ENCODE measurements at regions not wholly inside any gene's neighbourhood (a gene's known extent, or its start where the extent isn't known, plus 50 kb on each side); places are given as distances from the start of the nearest gene placed in this dataset.
A peak's percentile ranks its signal among the peaks of the same experiment; 100 is the strongest.

DNA sequence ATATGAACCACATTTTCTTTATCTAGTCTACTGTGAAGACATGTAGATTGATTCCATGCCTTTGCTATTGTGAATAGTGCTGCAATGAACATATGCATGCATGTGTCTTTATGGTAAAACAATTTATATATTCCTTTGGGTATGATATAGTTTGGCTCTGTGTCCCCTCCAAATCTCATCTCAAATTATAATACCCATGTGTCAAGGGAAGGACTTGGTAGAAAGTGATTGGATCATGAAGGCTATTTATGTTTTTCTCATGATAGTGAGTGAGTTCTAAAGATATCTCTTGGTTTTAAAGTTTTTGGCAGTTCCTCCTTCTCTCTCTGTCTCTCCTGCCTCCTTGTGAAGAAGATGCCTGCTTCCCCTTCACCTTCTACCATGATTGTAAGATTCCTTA, 248.7 kb downstream of the GPR37 start:
- H3K27ac ChIP-seq, result no peak overlapping the region

DNA sequence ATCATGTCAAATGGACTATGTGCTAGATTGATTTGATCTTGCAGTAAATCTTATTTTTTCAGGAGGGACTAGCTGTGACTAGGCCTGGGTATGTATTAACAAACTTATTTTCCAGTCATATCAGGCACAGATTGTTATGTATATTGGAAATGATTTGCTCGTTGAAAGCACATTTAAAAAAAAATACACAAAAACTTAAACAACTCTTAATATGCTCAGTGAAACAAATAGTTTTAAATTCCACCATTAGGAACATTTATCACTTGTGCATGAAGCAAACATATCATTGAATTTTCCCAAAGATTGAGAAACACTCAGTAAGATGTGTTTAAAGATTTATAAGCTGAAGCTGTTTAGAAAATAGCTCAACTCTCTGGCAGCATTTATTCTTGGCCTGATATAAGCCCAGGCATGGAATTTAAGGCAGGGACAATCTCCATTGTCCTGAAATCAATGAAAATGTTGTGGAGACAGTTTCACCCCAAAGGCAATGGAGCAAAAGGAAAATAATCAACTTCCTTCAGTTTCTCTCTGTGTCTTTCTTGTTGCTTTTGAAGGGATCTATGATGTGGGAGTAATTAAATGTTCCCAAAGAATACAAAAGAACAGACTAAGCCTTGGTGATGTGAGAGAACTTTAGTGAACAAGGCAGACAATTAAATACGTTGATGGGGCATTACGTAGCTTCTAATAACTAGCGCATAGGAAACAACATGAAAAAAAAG, 250.3 kb downstream of the GPR37 start:
- no peak for DNase-seq (ENCODE audit: low read depth, low spot score)
- H3K27ac ChIP-seq, result no peak overlapping the region

More for the DNA sequence above, 248.7 kb downstream of the GPR37 start:
- no peak for DNase-seq (ENCODE audit: low read depth, low spot score)

DNA sequence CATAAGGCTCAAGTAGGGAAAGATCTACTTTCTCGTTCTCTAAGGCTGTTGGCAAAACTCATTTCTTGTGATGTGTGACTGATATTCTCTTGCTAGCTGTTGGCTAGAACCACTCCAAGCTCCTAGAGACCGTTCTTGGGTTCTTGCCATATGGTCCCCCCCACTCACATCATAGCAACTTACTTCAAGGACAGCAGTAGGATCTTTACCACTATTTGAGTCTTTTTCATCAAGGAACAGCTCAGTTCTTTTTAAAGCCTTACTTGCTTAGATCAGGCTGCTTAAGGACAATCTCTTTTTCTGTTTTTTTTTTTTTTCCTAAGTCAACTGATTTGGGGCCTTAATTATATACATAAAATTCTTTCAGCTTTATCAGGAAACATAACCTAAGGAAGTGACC, 251.1 kb downstream of the GPR37 start:
- no peak overlapping the region for H3K27ac ChIP-seq
- no peak for DNase-seq (ENCODE audit: low read depth, low spot score)

DNA sequence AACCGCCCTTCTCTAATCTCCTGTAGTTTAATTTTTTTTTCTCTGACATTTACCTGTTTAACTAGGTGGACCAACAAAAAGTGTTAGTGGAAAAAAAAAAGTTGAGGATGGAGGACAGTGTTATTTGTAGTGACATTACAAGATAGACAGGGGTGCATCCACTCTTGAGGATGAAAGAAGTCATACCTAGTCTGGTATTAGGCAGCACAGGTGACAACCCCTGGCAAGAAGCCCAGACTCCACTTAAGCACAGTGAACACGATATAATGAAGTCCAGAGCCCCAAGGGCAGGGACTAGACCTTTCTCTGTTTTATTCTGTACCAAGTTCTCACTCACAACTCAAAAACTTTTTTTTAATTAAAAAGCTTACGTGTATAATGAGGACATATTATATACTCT, 268.4 kb downstream of the GPR37 start:
- DNase-seq (ENCODE audit: low read depth, low spot score), result no peak
- no peak overlapping the region for H3K27ac ChIP-seq

DNA sequence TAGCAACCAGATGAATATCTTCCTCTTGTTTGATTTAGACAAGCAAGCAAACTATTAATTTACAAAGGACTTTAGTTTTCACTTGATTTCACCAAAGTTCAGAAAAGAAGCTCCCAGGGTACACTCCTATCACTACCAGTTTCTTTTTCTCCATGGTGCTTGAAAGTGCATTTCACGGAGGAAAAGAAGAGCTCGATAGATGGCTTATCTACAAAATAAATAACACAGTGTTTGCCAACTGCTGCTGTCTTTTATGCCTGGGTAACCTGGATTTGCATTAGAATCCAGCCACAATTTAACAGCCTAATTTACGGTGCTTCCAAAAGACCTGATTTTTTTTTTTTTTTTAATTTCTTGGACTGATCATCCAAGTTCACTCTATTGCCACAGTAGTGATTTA, 275.7 kb downstream of the GPR37 start:
- no peak overlapping the region for H3K27ac ChIP-seq
- DNase-seq (ENCODE audit: low read depth, low spot score), result no peak

DNA sequence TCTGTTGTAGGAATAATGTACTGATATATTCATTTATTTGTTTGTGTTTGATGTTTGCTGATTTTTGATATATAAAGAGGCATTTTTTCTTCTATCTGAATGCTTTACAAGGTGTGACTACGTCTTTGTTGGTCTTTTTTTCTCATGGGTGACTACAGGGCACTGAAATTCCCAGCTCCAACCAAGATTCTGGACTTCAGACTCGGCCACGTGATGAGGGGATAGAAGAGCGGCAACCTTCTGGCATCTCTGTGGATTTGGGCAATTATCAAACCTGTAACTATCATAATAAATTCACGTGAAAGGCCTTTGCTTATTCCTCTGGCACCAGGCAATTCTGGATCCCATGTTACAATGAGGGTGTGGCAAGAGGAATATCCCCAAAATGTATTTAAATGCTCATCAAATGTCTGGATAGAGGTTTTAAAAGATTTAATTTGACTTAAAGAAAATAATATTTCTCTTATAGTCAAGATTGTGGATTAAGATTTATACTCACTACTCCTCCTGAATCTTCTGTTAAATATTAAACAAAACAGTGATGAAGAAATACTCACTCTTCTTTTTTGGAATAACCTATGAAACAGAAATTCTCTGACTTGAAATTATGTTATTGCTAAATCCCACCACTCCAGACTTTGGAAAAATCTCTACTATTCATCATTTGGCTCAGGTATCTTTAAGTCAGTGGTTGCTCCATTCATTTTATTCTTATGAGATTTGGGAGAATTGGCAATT, 276.3 kb downstream of the GPR37 start:
- no peak for DNase-seq (ENCODE audit: low read depth, low spot score)
- no peak overlapping the region for H3K27ac ChIP-seq

DNA sequence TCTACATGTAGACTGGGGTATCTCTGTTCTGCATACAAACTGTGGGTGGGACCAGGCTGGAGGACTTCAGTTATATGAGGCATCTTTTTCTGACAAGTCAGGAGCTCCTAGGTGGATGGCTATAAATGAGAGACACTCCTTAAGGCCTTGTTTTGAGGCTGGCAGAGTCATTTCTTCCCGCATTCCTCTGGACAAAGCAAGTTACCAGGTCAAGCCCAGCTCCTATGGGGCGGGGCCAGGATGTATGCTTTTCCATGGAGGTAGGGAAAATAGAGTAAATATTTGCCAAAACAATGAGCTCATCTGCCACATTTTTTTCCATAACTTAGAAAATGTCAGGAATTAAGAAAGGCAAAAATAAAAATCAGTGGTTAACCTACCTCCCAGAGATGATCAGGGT, 283.4 kb downstream of the GPR37 start:
- DNase-seq (ENCODE audit: low read depth, low spot score), result no peak
- H3K27ac ChIP-seq, result no peak overlapping the region

DNA sequence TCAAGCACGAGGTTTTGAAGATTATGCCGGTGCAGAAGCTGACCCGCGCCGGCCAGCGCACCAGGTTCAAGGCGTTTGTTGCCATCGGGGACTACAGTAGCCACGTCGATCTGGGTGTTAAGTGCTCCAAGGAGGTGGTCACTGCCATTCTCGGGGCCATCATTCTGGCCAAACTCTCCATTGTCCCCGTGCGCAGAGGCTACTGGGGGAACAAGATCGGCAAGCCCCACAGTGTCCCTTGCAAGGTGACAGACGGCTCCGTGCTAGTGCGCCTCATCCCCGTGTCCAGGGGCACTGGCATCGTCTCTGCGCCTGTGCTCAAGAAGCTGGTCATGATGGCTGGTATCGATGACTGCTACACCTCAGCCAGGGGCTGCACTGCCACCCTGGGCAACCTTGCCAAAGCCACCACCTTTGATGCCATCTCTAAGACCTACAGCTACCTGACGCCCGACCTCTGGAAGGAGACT, 284.7 kb downstream of the GPR37 start:
- H3K27ac ChIP-seq, result no peak overlapping the region
- DNase-seq (ENCODE audit: low read depth, low spot score), result no peak

DNA sequence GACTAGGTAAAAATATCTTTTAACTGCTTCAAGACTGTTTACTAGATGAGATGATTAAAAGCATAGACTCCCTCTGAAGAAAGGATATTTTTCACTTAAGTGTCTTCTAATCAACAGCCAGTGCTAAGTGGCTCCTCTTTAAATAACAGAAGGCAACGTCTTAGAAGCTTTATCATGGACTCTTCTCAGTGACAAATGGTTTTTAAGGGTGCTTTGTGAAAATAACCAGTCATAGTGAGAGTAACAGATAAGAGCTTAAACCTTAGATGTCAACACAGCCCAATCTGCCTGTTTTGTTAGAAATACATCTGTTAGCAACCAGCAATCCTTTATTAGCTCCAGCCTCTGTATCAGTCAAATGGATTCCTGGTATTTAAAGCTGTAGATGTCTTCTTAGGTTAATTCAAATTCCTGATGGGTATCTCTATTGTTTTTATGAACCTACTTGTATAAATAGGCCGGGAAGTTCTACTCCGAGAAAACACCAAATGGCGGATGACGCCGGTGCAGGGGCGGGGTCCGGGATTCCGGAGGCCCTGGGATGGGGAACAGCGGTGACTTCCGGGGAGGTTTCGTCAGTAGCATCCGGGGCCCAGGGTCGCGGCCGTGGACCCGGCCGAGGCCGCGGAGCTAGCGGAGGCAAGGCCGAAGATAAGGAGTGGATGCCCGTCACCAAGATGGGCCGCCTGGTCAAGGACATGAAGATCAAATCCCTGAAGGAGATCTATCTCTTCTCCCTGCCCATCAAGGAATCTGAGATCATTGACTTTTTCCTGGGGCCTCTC, 285.4 kb downstream of the GPR37 start:
- no peak overlapping the region for H3K27ac ChIP-seq
- no peak for DNase-seq (ENCODE audit: low read depth, low spot score)

DNA sequence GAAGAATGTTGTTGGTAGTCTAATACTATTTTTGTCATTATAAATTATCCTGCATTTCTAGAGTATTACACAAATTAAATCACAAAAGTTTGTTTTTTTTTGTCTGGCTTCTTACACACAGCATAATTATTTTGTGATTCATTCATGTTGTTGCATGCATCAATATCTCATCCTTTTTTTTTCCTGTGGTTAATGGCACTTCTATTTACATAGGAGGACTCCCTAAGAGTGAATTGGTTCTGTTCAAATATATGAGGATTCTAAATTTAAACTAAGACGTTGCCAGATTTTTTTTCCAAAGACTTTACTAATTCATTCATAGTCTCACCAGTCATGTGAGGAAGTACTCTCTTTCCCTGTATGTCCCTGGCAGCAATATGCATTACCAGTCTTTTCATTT, 303.3 kb downstream of the GPR37 start:
- DNase-seq (ENCODE audit: low read depth, low spot score), result peak; percentile 2
- H3K27ac ChIP-seq, result no peak overlapping the region

DNA sequence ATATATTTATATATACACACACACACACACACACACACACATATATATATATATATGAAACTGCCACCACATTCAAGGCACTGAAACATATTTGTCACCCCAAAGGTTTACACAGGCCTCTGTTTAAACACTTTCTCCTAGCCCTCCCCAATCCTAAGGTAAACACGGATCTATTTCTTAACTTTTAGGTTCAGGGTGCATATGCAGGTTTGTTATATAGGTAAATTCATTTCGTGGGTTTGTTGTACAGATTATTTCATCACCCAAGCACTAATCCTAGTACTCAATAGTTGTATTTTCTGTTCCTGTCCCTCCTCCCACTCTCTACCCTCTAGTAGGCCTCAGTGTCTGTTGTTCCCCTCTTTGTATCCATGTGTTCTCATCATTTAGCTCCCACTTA, 305.0 kb downstream of the GPR37 start:
- H3K27ac ChIP-seq, result no peak overlapping the region
- no peak for DNase-seq (ENCODE audit: low read depth, low spot score)

DNA sequence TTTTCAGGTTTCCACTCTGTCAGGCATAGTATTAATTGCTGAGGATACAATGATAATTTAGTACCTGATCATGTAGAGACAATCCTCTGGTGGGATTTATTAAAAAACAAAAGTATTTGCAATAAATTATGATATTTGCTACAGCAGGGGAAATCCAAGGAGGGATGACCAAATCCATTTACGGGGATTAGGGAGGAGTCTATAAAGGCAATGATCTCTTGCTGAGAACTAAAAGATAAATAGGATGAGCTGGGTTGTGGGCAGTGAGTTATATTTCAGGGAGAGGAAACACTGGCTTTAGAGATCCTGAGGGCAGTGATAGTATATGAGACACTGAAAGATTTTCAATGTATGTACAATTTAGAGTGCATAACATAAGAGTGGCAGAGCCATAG, 305.5 kb downstream of the GPR37 start:
- H3K27ac ChIP-seq, result no peak overlapping the region
- no peak for DNase-seq (ENCODE audit: low read depth, low spot score)

DNA sequence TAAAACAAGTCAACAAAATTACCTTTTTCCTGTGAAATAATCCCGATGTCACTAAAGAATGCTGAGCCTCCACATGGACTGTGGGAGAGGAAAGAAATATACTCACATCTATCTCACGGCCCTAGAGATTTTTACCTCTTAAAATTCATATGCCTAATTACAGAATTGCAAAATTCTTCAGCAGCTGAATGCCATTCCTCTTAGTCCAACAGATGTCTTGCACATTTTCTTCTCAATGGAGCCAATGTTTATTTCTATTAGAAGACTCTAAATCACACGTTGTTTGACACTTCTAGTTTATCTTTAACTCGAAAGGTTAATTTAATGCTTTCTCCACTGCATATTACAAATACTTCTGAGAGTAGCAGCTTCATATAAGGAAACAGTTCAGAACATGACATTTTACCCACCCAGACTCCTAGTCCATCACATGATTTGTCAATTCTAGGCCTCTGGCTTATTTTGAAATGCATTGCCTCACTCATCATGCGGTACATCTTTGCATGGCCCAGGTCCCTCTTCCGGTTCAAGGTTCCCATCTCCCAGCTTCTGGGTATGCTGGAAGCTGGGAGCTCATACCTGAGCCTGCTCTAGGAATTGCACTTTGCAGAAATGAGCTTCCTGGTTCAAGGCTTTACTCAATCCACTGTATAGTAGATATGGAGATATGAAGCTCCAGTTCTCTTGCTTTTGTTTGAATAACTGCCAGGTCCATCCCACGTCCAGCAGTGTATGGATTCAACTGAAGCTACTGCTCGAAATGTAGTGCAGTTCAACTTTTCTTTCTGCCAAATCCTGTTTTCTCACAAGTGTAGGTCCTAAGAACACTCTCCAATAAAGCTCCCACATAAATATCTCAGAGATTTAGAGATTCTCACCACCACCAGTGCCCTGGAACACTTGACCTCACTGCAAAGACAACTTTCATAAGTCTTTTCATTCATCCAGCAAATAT, 306.2 kb downstream of the GPR37 start:
- no peak overlapping the region for H3K27ac ChIP-seq
- DNase-seq (ENCODE audit: low read depth, low spot score), result no peak

DNA sequence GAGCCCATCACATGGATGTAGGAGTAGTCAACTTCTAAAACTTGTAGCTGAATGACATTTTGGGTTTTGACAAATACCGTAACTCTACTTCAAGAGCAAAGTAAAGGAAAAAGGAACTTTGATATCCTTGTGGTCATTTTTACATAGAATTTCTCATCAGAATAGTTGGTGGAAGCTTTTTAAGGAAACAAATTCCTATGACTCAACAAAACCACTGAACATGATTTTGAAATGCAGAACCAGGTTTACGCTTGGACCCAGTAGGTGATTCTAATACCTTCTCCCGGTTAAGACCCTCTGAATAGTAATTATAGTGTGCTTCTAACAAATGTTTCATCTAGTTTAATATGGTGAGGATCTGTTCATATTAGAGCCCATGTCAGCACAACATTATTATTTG, 307.8 kb downstream of the GPR37 start:
- no peak for DNase-seq (ENCODE audit: low read depth, low spot score)
- no peak overlapping the region for H3K27ac ChIP-seq

DNA sequence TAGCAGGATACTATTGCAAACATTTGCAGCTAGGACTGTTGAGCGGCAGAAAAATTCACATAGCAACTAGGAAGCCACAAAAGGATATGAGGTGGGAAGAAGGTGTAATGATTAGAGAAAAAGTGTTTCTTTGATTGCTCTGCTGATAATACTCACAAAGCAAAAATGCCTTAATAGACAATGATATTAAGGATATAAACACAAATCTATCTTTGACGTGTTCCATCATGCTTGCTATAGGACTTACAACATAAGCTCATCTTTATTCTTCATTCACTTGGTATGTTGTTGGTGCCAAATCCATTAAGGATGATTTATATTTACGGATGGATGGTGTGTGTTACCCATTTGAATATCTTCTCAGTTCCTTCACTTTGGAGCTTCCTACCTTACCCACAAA, 309.3 kb downstream of the GPR37 start:
- no peak overlapping the region for H3K27ac ChIP-seq
- DNase-seq (ENCODE audit: low read depth, low spot score), result no peak

DNA sequence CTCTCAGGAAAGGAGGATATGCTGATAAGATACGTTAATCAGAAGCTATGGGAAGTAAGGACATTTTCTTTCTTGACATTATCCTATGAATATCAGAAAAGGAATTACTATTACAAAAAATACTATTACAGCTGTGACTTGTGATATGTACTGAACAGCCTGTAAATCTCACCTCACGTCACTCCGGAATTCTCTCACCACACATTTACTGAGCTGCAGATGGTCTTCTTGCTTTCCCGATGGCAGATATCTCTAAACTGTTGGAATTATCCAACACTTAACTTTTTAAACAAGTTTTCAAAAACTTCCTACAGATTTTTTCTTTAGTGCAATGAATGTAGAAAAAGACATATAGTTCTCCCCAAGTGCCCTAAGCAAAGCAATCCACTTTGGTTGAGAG, 313.4 kb downstream of the GPR37 start:
- no peak overlapping the region for H3K27ac ChIP-seq
- no peak for DNase-seq (ENCODE audit: low read depth, low spot score)

DNA sequence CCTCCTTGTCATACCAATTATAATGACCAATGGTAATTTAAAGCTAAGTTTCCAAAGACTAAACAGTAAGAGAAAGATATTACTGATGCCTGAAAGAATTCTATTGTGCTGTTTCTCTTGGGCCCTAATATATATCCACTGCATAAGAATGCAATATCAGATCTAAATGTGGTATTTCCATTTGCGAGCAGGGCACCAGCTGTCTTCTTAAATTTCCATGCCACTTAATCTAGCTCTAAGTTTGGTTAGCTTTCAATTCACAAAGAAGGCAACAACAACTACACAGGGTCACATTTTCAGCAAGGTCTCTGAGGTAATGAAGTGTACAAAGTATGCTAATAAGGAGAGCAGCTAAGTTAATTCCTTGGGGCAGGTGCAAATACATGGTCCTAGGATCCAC, 315.7 kb downstream of the GPR37 start:
- no peak for DNase-seq (ENCODE audit: low read depth, low spot score)

DNA sequence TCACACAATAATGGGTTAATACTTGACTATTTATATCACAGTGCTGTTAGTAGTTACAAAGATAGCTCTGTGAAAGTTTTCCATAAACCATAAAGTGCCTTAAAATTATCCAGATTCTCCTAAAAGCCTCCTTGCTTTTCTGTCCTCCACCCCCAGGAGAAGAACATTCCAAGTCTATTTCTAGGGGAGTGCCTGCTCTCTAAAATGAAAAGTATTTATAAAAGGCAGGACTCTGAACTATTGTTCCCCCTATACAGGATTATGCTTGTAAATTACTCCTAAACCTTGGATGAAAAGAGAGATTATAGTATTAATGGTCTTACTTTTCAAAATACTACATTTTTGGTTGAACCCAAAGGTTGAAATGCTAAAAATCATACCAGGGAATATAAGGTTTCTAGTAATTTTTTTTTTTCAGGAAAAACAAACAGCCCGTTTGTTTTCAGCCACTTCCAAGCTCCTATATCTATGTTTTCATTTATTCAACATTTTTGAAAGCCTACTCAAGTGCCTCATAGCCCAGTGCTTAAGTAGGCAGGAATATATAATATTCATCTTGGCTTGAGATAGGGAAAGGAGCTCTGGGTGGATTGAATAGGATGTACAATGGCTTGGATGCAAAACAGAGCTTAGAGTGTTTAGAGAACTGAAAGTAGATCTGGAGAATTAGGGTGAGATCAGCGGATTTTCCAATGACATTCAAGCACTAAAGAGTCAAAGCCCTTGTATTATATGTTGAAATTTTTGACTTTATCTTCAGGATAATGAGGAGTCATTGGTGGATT, 320.7 kb downstream of the GPR37 start:
- DNase-seq (ENCODE audit: low read depth, low spot score), result no peak
- H3K27ac ChIP-seq, result no peak overlapping the region

More for the DNA sequence above, 315.7 kb downstream of the GPR37 start:
- no peak overlapping the region for H3K27ac ChIP-seq

DNA sequence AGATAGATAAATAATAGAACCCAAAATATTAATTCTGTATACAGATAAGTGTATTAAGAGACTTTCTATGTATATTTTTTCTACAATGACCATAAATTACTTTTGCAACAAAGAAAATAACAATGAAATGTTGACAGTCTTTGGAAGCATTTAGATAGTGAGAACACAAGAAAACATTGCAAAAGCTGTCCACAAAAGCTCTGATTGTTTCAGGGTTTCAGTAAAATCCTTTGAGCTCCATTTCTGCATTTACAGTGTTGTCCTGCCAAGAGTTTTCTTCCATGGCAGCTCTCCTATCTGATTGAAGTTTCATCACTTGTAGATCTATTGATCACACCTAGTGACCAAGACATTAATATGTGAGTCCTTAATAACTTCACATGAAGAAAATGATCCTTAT, 321.8 kb downstream of the GPR37 start:
- no peak overlapping the region for H3K27ac ChIP-seq
- DNase-seq (ENCODE audit: low read depth, low spot score), result no peak
